ENCODE measurements at regions not wholly inside any gene's neighbourhood (a gene's known extent, or its start where the extent isn't known, plus 50 kb on each side); places are given as distances from the start of the nearest gene placed in this dataset.

DNA sequence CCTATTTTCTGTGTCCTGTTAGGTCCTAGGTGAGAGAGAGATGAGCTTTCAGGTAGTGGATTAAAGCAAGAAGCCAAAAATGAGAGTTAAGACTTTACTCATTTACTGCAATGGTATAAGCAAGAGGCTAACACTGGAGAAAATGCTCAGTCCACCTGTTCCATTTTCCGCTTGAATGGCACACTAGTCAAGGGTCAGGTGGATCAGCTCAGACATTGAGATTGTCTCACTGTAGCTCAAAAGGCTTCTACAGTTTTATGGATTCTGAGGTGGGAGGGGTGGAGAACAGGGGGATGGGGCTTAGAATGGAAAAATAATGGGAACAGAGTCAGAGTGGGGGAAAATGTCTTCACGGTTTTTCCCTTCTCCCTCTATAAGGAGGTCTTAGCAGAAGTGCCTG, 57.3 kb upstream of the MUCL1 start:
- CTCF ChIA-PET (ENCODE audit: partially characterized antibody), result interaction anchor here (0.7 kb wide), 1 partner anchor 168 kb away, joined by 3 read pairs; no protein-coding TSS in a partner anchor
- FAIRE-seq, result no peak

More for the DNA sequence above, 57.3 kb upstream of the MUCL1 start:
- no peak overlapping the region for H4K8ac ChIP-seq (ENCODE audit: extremely low read depth, insufficient read depth, low read length)
- WGBS, 2 experiments (ENCODE audit: extremely low coverage in 1 of 2, insufficient coverage in 1 of 2, insufficient read length in 1 of 2, insufficient replicate concordance in 2 of 2, low coverage in 1 of 2, low lambda C conversion rate in 2 of 2, missing lambda C conversion rate in 1 of 2), result 90% methylated on average over 2 of the region's 2 CpGs; no CpG with 5 or more reads in 1 of the 2 experiments
- no peaks in the 10 kb centered on the region for H3K9me3 ChIP-seq (ENCODE audit: insufficient read depth in 2 of 2, low read depth in 1 of 2, low read length in 1 of 2)
- H2BK20ac ChIP-seq (ENCODE audit: low read length), result no peak overlapping the region
- H3K4ac ChIP-seq (replicated peaks; ENCODE audit: insufficient read length, low read depth, low read length), result no peak overlapping the region
- H3K23me2 ChIP-seq (ENCODE audit: low read depth, low read length), result no peaks in the 10 kb centered on the region
- H4K5ac ChIP-seq (ENCODE audit: insufficient read length, low read depth, low read length), result no peak overlapping the region
- no peak overlapping the region for H2BK12ac ChIP-seq (ENCODE audit: low read depth, low read length)
- TF ChIP-seq CHD1 (IDR thresholded peaks at IDR 0.05; ENCODE audit: low read depth, low read length), result no peak
- TF ChIP-seq JUND (IDR thresholded peaks at IDR 0.05; ENCODE audit: low read length), result no peak
- no peak for TF ChIP-seq GTF2F1 (IDR thresholded peaks at IDR 0.05; ENCODE audit: borderline replicate concordance, low read depth, low read length)
- TF ChIP-seq POU5F1 (IDR thresholded peaks at IDR 0.05; ENCODE audit: low read depth, low read length), result no peak
- TF ChIP-seq ASH2L (IDR thresholded peaks at IDR 0.05; ENCODE audit: low read length), result no peak
- no peak for TF ChIP-seq CBX5 (IDR thresholded peaks at IDR 0.05; ENCODE audit: low read depth, low read length)
- TF ChIP-seq SP4 (IDR thresholded peaks at IDR 0.05; ENCODE audit: low read length), result no peak
- TF ChIP-seq, protein P1, sequence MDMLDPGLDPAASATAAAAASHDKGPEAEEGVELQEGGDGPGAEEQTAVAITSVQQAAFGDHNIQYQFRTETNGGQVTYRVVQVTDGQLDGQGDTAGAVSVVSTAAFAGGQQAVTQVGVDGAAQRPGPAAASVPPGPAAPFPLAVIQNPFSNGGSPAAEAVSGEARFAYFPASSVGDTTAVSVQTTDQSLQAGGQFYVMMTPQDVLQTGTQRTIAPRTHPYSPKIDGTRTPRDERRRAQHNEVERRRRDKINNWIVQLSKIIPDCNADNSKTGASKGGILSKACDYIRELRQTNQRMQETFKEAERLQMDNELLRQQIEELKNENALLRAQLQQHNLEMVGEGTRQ (IDR thresholded peaks at IDR 0.05; ENCODE audit: low read length), result no peak
- no peak for TF ChIP-seq CHD2 (IDR thresholded peaks at IDR 0.05; ENCODE audit: low read length)
- TF ChIP-seq KDM4A (IDR thresholded peaks at IDR 0.05; ENCODE audit: low read depth, low read length, severe bottlenecking), result no peak
- TF ChIP-seq TCF12 (IDR thresholded peaks at IDR 0.05; ENCODE audit: low read depth, low read length), result no peak
- no peak for TF ChIP-seq BRCA1 (IDR thresholded peaks at IDR 0.05; ENCODE audit: low read depth, low read length)
- no peak for TF ChIP-seq CEBPB (IDR thresholded peaks at IDR 0.05; ENCODE audit: low read depth, low read length)
- H2AK5ac ChIP-seq (ENCODE audit: low read depth, low read length), result no peak overlapping the region
- no peaks in the 10 kb centered on the region for H3K27me3 ChIP-seq (replicated peaks in 1 of 4; ENCODE audit: control insufficient read depth in 3 of 4, extremely low read depth in 1 of 4, insufficient read depth in 3 of 4, low read length in 3 of 4)
- no peaks in the 10 kb centered on the region for H3K4me1 ChIP-seq (replicated peaks in 1 of 4; ENCODE audit: control insufficient read depth in 3 of 4, insufficient read depth in 4 of 4, low read length in 3 of 4)
- H3K4me3 ChIP-seq (ENCODE audit: extremely low read depth in 1 of 4, insufficient read depth in 2 of 4, low read depth in 3 of 4, low read length in 4 of 4), result no peak overlapping the region
- no peak overlapping the region for H4K91ac ChIP-seq (replicated peaks; ENCODE audit: insufficient read length, low read length)
- H3K14ac ChIP-seq (ENCODE audit: insufficient read length), result no peak overlapping the region
- H3K27ac ChIP-seq (ENCODE audit: low read depth, low read length), result no peak overlapping the region
- no peaks in the 10 kb centered on the region for H3K36me3 ChIP-seq (ENCODE audit: control insufficient read depth in 2 of 4, insufficient read depth in 4 of 4, low read length in 3 of 4)
- H2BK120ac ChIP-seq (replicated peaks; ENCODE audit: low read depth, low read length), result no peak overlapping the region
- POLR2A ChIA-PET (ENCODE audit: partially characterized antibody), result no interaction called here
- H3K23ac ChIP-seq (ENCODE audit: insufficient read length), result no peak overlapping the region
- no peaks in the 10 kb centered on the region for H4K20me1 ChIP-seq (replicated peaks in 1 of 2; ENCODE audit: control insufficient read depth in 1 of 2, insufficient read depth in 2 of 2, low read length in 2 of 2)
- no peak overlapping the region for H3K18ac ChIP-seq (ENCODE audit: extremely low read depth, low read length)
- no peak overlapping the region for H2BK5ac ChIP-seq (ENCODE audit: low read depth, low read length)
- H3K56ac ChIP-seq (replicated peaks; ENCODE audit: insufficient read length, low read depth, low read length), result no peak overlapping the region
- no peak overlapping the region for H3K4me2 ChIP-seq (ENCODE audit: insufficient read depth in 1 of 2, low read depth in 2 of 2, low read length in 2 of 2)
- H3K9ac ChIP-seq (replicated peaks in 1 of 4; ENCODE audit: extremely low read depth in 1 of 4, low read depth in 3 of 4, low read length in 3 of 4), result no peak overlapping the region
- H3K79me2 ChIP-seq (ENCODE audit: control insufficient read depth in 1 of 2, insufficient read depth in 2 of 2, low read length in 2 of 2), result no peaks in the 10 kb centered on the region
- H3K79me1 ChIP-seq (ENCODE audit: low read depth, low read length), result no peaks in the 10 kb centered on the region
- no peak overlapping the region for H2AFZ ChIP-seq (ENCODE audit: low read length)
- no peak overlapping the region for H2BK15ac ChIP-seq (ENCODE audit: low read length)
- no peak for DNase-seq (ENCODE audit: low read depth in 1 of 2, low spot score in 2 of 2)
